ENCODE measurements at regions not wholly inside any gene's neighbourhood (a gene's known extent, or its start where the extent isn't known, plus 50 kb on each side); places are given as distances from the start of the nearest gene placed in this dataset.
A peak's percentile ranks its signal among the peaks of the same experiment; 100 is the strongest.

GRCh38 chr13:74004109-74004508, 130.1 kb downstream of the KLF12 start:
- no peak for DNase-seq (ENCODE audit: low read depth in 2 of 2, low spot score in 1 of 2)

GRCh38 chr13:74003374-74003773, 130.8 kb downstream of the KLF12 start:
- no peak for DNase-seq (ENCODE audit: low read depth in 2 of 2, low spot score in 1 of 2)

- no peak for DNase-seq (ENCODE audit: low read depth in 2 of 2, low spot score in 1 of 2)
Observed at GRCh38 chr13:74000876-74001275, 133.3 kb downstream of the KLF12 start.

- no peak for DNase-seq (ENCODE audit: low read depth in 2 of 2, low spot score in 1 of 2)
Observed at GRCh38 chr13:73998631-73999030, 135.6 kb downstream of the KLF12 start.

- DNase-seq (ENCODE audit: low read depth in 2 of 2, low spot score in 1 of 2) = no peak
Observed at GRCh38 chr13:73997964-73998363, 136.2 kb downstream of the KLF12 start.

GRCh38 chr13:73996569-73996968, 137.6 kb downstream of the KLF12 start:
- no peak for DNase-seq (ENCODE audit: low read depth in 2 of 2, low spot score in 1 of 2)

GRCh38 chr13:73995736-73996135, 138.5 kb downstream of the KLF12 start:
- DNase-seq (ENCODE audit: low read depth in 2 of 2, low spot score in 1 of 2) = no peak

- no peak for DNase-seq (ENCODE audit: low read depth in 2 of 2, low spot score in 1 of 2)
Observed at GRCh38 chr13:73993661-73994060, 140.5 kb downstream of the KLF12 start.

GRCh38 chr13:73991884-73992283, 142.3 kb downstream of the KLF12 start:
- DNase-seq (ENCODE audit: low read depth in 2 of 2, low spot score in 1 of 2) = no peak

GRCh38 chr13:73991384-73991783, 142.8 kb downstream of the KLF12 start:
- no peak for DNase-seq (ENCODE audit: low read depth in 2 of 2, low spot score in 1 of 2)

GRCh38 chr13:73989244-73989843, 144.9 kb downstream of the KLF12 start:
- DNase-seq (ENCODE audit: low read depth in 2 of 2, low spot score in 1 of 2) = no peak

- DNase-seq (ENCODE audit: low read depth in 2 of 2, low spot score in 1 of 2) = no peak
Observed at GRCh38 chr13:73988461-73988860, 145.7 kb downstream of the KLF12 start.

- DNase-seq (ENCODE audit: low read depth in 2 of 2, low spot score in 1 of 2) = no peak
Observed at GRCh38 chr13:73987618-73988017, 146.6 kb downstream of the KLF12 start.

GRCh38 chr13:73985783-73986182, 148.4 kb downstream of the KLF12 start:
- DNase-seq (ENCODE audit: low read depth in 2 of 2, low spot score in 1 of 2) = no peak

- peak; percentile 37 to 62 for DNase-seq (ENCODE audit: low read depth in 2 of 2, low spot score in 1 of 2)
Observed at GRCh38 chr13:73984949-73985691, 149.1 kb downstream of the KLF12 start.

- no peak for DNase-seq (ENCODE audit: low read depth in 2 of 2, low spot score in 1 of 2)
Observed at GRCh38 chr13:73984201-73984600, 150.0 kb downstream of the KLF12 start.

GRCh38 chr13:73983109-73983508, 151.1 kb downstream of the KLF12 start:
- no peak for DNase-seq (ENCODE audit: low read depth in 2 of 2, low spot score in 1 of 2)

- no peak for DNase-seq (ENCODE audit: low read depth in 2 of 2, low spot score in 1 of 2)
Observed at GRCh38 chr13:73981595-73981994, 152.6 kb downstream of the KLF12 start.

GRCh38 chr13:73975767-73976166, 158.4 kb downstream of the KLF12 start:
- DNase-seq (ENCODE audit: low read depth in 2 of 2, low spot score in 1 of 2) = no peak

- no peak for DNase-seq (ENCODE audit: low read depth in 2 of 2, low spot score in 1 of 2)
Observed at GRCh38 chr13:73974051-73974450, 160.2 kb downstream of the KLF12 start.

GRCh38 chr13:73973156-73973555, 161.0 kb downstream of the KLF12 start:
- DNase-seq (ENCODE audit: low read depth in 2 of 2, low spot score in 1 of 2) = no peak

- DNase-seq (ENCODE audit: low read depth in 2 of 2, low spot score in 1 of 2) = no peak
Observed at GRCh38 chr13:73972545-73972944, 161.7 kb downstream of the KLF12 start.

GRCh38 chr13:73971481-73971880, 162.7 kb downstream of the KLF12 start:
- no peak for DNase-seq (ENCODE audit: low read depth in 2 of 2, low spot score in 1 of 2)

Measured in stimulated activated CD8-positive, alpha-beta memory T cell treated with anti-CD3 and anti-CD28 coated beads, Interleukin-4, amount 100 ng/mL, for 4 hours (primary cell).